ENCODE measurements at regions not wholly inside any gene's neighbourhood (a gene's known extent, or its start where the extent isn't known, plus 50 kb on each side); places are given as distances from the start of the nearest gene placed in this dataset.
"Not testable (repeated sequence)": the region's sequence is repeated elsewhere in the genome, so short reads cannot be mapped to it uniquely, and the experiment has no call there.

GRCh38 chr6:91190041-91190440 is 603.2 kb upstream of the MAP3K7 start:
- DNase-seq (ENCODE audit: low spot score); intact Hi-C loops (cut with DNase I): not testable (repeated sequence)

DNA sequence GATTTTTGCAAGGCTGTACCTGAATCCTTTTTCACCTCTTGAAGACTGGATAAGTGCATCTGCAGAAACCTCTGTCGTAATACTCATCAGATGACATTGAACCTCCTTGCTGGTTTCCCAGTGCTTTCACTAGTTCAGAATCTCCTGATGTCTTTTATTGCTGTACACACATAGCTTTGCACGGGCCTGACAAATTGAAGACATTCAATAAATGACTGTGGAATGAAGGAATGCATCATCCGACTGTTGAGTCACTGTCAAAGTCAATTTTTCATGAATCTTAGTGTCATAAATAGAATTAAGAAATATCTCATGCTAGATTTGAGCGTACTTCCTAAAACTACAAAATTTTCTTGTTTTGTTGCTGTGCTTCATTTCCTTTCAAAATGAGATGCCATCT is 598.2 kb upstream of the MAP3K7 start:
- intact Hi-C loops (cut with DNase I): no loop called here
- DNase-seq (ENCODE audit: low spot score): no peak

GRCh38 chr6:91181416-91181815 is 594.5 kb upstream of the MAP3K7 start:
- no peak for DNase-seq (ENCODE audit: low spot score)
- intact Hi-C loops (cut with DNase I): no loop called here

GRCh38 chr6:91173651-91174050 is 586.8 kb upstream of the MAP3K7 start:
- no peak for DNase-seq (ENCODE audit: low spot score)
- intact Hi-C loops (cut with DNase I): no loop called here

DNA sequence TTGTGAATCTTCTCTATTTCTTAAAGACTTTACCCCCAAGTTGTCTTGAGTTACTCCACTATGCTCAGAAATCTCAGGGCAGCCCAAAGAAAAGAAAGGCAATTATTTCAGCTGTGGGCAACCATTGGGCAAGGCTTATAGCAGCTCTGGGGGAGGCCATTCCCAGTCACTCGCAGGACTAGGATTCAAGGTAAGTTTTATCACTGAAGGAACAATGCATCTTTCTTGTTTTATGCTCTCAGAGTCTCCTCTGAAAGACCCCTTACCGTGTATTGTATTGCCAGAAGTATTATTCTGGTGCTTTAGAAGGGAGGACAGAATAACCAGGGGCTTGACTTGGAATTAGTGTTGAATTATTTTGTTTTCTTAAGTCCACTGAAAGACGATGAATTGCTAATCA is 586.3 kb upstream of the MAP3K7 start:
- no peak for DNase-seq (ENCODE audit: low spot score)
- intact Hi-C loops (cut with DNase I): no loop called here

- intact Hi-C loops (cut with DNase I): no loop called here
- DNase-seq (ENCODE audit: low spot score): no peak
These were observed 585.0 kb upstream of the MAP3K7 start for GRCh38 chr6:91171754-91172462.

- intact Hi-C loops (cut with DNase I): no loop called here
- no peak for DNase-seq (ENCODE audit: low spot score)
These were observed 581.0 kb upstream of the MAP3K7 start for GRCh38 chr6:91167846-91168245.

DNA sequence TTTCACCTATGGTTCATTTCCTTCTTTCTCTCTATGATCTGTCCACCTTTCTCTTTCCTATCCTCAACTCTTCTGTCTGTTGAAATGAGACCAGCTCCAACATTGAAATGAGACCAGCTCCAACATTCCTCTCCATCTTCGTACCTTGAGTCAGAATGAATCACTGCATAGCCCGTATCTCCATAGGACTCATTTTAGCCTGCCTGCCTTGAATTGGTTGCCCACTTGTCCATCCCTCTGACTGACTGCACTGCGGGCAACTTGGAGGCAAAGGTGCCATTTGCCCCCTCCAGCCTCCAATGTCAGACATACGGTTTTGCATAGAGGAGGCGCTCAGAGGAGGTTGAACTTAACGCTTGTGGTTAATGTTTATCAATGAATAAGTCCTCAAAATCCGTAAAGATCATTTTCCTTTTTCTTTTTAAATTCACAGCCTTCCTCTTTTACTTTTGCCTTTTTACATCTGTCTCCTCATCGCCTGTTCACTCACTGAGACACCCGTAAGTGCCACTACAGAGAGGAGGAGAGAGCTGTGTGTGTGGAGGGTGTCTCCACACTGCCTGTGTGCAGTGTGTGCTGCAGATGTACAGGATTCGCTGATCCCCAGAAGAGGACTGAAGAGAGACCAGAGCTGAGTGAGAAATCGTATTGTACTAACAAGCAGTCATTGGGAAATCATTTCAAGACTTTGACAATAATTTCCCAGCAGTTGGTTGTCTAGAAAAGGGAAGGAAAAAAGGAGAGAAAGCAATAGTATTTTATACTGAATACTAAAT is 579.6 kb upstream of the MAP3K7 start:
- intact Hi-C loops (cut with DNase I): no loop called here
- no peak for DNase-seq (ENCODE audit: low spot score)

GRCh38 chr6:91164105-91164504 is 577.2 kb upstream of the MAP3K7 start:
- no peak for DNase-seq (ENCODE audit: low spot score)
- intact Hi-C loops (cut with DNase I): no loop called here

GRCh38 chr6:91161246-91161645 is 574.4 kb upstream of the MAP3K7 start:
- no peak for DNase-seq (ENCODE audit: low spot score)
- intact Hi-C loops (cut with DNase I): no loop called here

DNA sequence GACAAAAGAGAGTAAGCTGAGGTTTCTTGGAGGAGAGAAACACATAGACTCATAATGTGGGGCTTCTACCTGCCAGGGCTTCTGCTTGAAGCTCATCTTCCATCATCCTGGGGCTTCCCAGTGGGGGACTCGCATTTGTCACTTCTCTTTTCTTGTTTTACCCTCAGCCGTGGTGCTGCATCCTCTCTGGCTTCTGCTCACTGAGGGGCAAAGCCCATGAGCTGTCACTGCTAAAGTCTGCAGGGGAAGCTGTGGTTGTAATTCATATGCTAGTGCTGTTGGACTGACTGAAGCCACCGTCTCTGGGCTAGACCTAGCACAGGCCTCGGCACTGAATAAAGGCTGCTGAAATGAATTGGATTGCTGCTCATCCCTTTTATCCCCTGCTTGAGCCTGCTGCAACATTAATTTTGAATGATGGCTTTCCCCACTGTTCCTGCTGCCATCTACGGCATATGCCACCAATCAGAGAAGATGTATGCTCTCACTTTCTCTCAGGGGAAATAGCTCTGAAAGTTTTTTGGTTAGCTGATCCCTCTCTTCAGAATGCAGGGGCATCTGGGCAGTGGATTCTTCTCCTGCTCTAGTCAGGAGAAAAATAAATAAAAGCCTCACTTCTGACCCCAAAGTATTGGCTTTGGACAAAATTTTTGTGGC is 568.4 kb upstream of the MAP3K7 start:
- intact Hi-C loops (cut with DNase I): no loop called here
- no peak for DNase-seq (ENCODE audit: low spot score)

DNA sequence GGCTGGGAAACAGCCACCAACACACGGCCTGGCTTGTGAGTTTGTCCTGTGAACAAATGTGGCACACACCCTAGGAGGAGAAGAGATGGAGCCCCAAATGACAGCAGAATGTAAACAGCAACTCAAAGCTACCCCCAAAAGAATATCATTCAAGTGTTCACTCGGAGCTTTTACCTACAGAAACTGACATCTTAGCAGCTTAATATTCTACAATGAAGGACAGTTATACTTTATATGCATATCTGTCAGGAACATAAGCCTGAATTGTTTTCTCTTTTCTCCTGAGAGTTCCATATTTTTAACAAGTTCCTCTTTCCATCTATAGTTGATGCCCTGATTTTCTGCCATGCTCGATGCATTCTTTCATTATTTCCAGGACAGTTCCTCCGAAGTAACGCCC is 566.0 kb upstream of the MAP3K7 start:
- no peak for DNase-seq (ENCODE audit: low spot score)
- intact Hi-C loops (cut with DNase I): no loop called here

DNA sequence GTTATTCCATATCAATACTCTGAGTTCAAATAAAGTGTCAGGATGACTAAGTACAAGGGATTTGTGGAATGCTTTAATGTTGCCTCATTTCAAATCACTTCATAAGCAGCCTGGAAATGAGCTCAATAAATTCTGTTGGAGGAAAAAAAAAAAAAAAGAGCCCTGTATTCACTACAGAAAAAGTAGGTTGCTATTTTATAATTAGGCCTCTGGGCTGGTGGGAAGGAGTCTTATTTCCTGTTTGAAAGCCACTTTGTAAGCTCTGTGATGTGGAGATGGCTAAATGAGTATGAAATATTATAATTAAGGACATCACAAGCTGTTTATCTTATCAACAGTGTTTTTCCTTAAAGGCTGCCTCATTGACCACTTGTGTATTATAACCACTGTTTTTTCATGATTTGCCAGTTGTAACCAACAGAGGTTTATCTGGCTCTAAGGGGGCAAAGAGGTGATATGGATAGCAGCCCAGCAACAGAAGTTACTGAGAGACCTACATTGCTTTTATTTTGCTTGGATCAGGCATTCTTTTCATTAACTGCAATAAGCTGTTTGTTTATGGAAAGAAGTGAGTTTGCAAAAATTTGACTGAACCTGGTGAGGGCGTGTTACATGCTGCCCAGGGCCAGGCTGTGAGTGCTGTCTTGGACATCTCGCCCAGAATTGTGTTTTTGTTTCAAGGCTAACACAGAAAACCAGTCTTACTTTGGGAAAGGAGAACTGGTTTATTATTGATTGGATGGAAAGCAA is 563.3 kb upstream of the MAP3K7 start:
- DNase-seq (ENCODE audit: low spot score): no peak
- intact Hi-C loops (cut with DNase I): no loop called here

- no peak for DNase-seq (ENCODE audit: low spot score)
- intact Hi-C loops (cut with DNase I): no loop called here
These were observed 562.5 kb upstream of the MAP3K7 start for GRCh38 chr6:91149246-91149955.

GRCh38 chr6:91144126-91144525 is 557.3 kb upstream of the MAP3K7 start:
- intact Hi-C loops (cut with DNase I): no loop called here

DNA sequence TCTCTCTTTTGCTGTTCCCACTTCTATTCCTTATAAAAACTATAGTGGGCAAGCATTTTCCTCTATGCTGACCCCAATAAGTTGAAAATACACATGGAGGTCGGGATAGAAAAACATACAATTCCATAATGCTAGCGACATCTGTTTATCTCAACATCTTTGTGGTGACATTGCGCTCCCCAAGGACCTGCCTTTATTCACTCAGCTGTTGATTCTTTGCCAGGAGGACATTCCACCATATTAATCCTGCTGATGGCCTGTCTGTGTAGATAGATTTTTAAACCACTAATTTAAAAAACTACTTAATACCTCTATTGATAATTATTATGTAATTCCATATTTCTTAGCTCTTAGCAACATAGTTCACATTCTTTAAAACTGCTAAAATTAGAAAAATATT is 555.3 kb upstream of the MAP3K7 start:
- intact Hi-C loops (cut with DNase I): no loop called here
- DNase-seq (ENCODE audit: low spot score): no peak

More at GRCh38 chr6:91144126-91144525, 557.3 kb upstream of the MAP3K7 start:
- DNase-seq (ENCODE audit: low spot score): no peak

DNA sequence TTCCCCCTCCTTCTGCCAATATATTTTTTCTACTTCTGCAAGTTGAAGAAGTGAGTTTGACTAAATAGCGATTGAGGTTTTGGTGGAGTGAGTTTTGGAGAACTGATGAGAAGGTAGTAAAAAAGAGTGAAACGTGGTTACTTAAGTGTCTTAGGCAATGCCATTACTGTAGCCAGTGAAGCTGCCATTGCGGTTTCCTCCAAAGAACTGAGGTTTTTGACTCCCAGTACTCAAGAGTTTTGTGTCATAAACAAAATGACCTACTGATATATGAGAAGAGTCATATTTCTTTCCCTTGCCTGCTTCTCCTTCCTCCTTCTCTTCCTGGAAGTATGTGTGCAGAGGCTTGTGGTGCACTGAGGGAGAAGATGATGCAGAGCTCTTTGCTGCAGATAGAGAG is 554.5 kb upstream of the MAP3K7 start:
- no peak for DNase-seq (ENCODE audit: low spot score)
- intact Hi-C loops (cut with DNase I): no loop called here

DNA sequence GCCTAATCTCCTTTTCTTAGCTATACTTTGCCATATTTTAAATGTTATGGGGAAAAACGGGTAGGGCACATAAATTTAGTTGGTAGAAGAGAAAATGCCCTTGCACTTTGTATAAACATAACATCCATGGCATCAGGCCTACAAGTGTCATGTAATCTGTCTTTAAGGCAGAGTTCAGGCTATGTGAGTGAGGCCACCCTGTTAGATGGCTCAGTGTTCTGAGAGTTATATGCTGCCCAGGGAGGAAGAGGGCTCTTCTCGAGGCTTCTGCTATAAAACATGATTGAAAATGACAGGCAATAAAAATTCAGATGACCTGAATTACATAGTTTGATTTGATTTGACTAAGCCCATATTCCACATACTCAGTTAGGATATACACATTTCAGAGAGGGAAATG is 553.6 kb upstream of the MAP3K7 start:
- intact Hi-C loops (cut with DNase I): no loop called here
- DNase-seq (ENCODE audit: low spot score): no peak

DNA sequence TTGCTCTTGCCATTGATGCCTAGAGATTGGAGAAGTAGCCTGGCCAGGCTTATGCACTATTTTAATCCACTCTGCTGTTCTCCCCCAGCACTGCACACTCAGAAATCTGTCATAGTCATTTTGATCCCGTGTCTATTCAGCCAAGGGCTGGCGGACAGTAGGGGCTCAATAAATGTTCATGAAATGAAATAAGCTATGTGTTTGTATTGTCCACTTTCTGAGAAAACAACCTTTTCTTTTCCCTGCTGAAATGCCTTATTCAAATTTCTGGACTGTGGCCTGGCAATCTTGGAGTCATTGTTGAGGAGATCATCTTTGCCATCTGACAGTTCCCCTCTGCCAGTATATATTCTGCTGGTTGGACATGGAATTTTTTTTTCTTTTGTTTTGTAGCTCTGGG is 550.4 kb upstream of the MAP3K7 start:
- intact Hi-C loops (cut with DNase I): no loop called here
- no peak for DNase-seq (ENCODE audit: low spot score)
